Activated CD8-positive, alpha-beta T cell treated with anti-CD3 and anti-CD28 coated beads, Interleukin-2, amount 10 ng/mL, durations not matched to agents 7 days and 5 days (primary cell): ENCODE measurements at regions not wholly inside any gene's neighbourhood (a gene's known extent, or its start where the extent isn't known, plus 50 kb on each side); places are given as distances from the start of the nearest gene placed in this dataset.

Experiments
- ATAC-seq: fragments of 150-1000 bp; cut with Tn5 transposase; one replicate; pipeline ENCODE4 v1.10.0; 2021; ENCODE audit warnings: moderate library complexity
- CTCF ChIA-PET: fragments of 350-600 bp; sonication (Branson Sonifier 250); formaldehyde crosslinking; loops from one replicate; lab custom pipeline; 2021; ENCODE audit warnings: antibody characterized with exemption; lab: Charles Lee
- POLR2A ChIA-PET: fragments of 350-600 bp; sonication (Branson Sonifier 250); formaldehyde crosslinking; loops from one replicate; lab custom pipeline; 2021; ENCODE audit warnings: antibody characterized with exemption; lab: Charles Lee
- DNase-seq: peaks from one replicate; pipeline ENCODE4 v3.0.0-alpha.2; 2020
- H3K27ac Mint-ChIP-seq: one replicate; pipeline ENCODE4 v1.8.0; 2021; ENCODE audit warnings: mild to moderate bottlenecking, mixed read lengths
- H3K27me3 Mint-ChIP-seq: one replicate; pipeline ENCODE4 v1.8.0; 2021; ENCODE audit warnings: low read depth, mixed read lengths
- H3K36me3 Mint-ChIP-seq: one replicate; pipeline ENCODE4 v1.8.0; 2021; ENCODE audit warnings: low read depth, mixed read lengths
- H3K4me1 Mint-ChIP-seq: one replicate; pipeline ENCODE4 v1.8.0; 2021; ENCODE audit warnings: low read depth, mixed read lengths
- H3K4me3 Mint-ChIP-seq: one replicate; pipeline ENCODE4 v1.8.0; 2021; ENCODE audit warnings: mild to moderate bottlenecking, mixed read lengths
- H3K9me3 Mint-ChIP-seq: one replicate; pipeline ENCODE4 v1.8.0; 2022; ENCODE audit warnings: mixed read lengths; ENCODE audit not compliant: insufficient read depth

GRCh38 chr7:18162657-18163056, 135.0 kb upstream of the PRPS1L1 start:
- Mint-ChIP-seq H3K4me3 (no peak overlapping the region), H3K27me3 (no peaks in the 10 kb centered on the region), H3K9me3 (no peaks in the 10 kb centered on the region), H3K4me1 (no peaks in the 10 kb centered on the region), H3K36me3 (no peaks in the 10 kb centered on the region), H3K27ac (no peak overlapping the region)
- ATAC-seq (no peak), DNase-seq (no peak)
- ChIA-PET POLR2A (no interaction called here), CTCF (interaction anchor here (0.6 kb wide), 1 partner anchor 249 kb away, joined by 4 read pairs; no protein-coding TSS in a partner anchor)

- DNase-seq (no peak), ATAC-seq (no peak)
- H3K27ac Mint-ChIP-seq = no peak overlapping the region
- no peaks in the 10 kb centered on the region for H3K4me1 Mint-ChIP-seq
- no peaks in the 10 kb centered on the region for H3K9me3 Mint-ChIP-seq
- CTCF ChIA-PET = no interaction called here
- no peaks in the 10 kb centered on the region for H3K27me3 Mint-ChIP-seq
- POLR2A ChIA-PET = no interaction called here
- H3K36me3 Mint-ChIP-seq = no peaks in the 10 kb centered on the region
- no peak overlapping the region for H3K4me3 Mint-ChIP-seq
Observed at GRCh38 chr7:18163091-18163490, 135.4 kb upstream of the PRPS1L1 start.

GRCh38 chr7:18165166-18165565, 137.5 kb upstream of the PRPS1L1 start:
- Mint-ChIP-seq H3K4me1 (no peaks in the 10 kb centered on the region), H3K9me3 (no peaks in the 10 kb centered on the region), H3K27ac (no peak overlapping the region), H3K27me3 (no peaks in the 10 kb centered on the region), H3K4me3 (no peak overlapping the region), H3K36me3 (no peaks in the 10 kb centered on the region)
- DNase-seq (no peak), ATAC-seq (no peak)
- ChIA-PET POLR2A (no interaction called here), CTCF (no interaction called here)

- no peaks in the 10 kb centered on the region for H3K27me3 Mint-ChIP-seq
- H3K27ac Mint-ChIP-seq = no peak overlapping the region
- H3K4me3 Mint-ChIP-seq = no peak overlapping the region
- CTCF ChIA-PET = no interaction called here
- H3K4me1 Mint-ChIP-seq = no peaks in the 10 kb centered on the region
- no peak for DNase-seq
- H3K9me3 Mint-ChIP-seq = no peaks in the 10 kb centered on the region
- no peak for ATAC-seq
- H3K36me3 Mint-ChIP-seq = no peaks in the 10 kb centered on the region
- POLR2A ChIA-PET = no interaction called here
Observed at GRCh38 chr7:18166002-18166401, 138.4 kb upstream of the PRPS1L1 start.

- Mint-ChIP-seq H3K27me3 (no peaks in the 10 kb centered on the region), H3K36me3 (no peaks in the 10 kb centered on the region), H3K4me3 (no peak overlapping the region), H3K9me3 (no peaks in the 10 kb centered on the region), H3K27ac (no peak overlapping the region), H3K4me1 (no peaks in the 10 kb centered on the region)
- POLR2A ChIA-PET = no interaction called here
- CTCF ChIA-PET = no interaction called here
- ATAC-seq = no peak
- no peak for DNase-seq
Observed at GRCh38 chr7:18167815-18168214, 140.2 kb upstream of the PRPS1L1 start.

GRCh38 chr7:18174996-18175395, 147.3 kb upstream of the PRPS1L1 start:
- H3K9me3 Mint-ChIP-seq = no peaks in the 10 kb centered on the region
- H3K4me3 Mint-ChIP-seq = no peak overlapping the region
- POLR2A ChIA-PET = no interaction called here
- no peaks in the 10 kb centered on the region for H3K4me1 Mint-ChIP-seq
- H3K27ac Mint-ChIP-seq = no peak overlapping the region
- H3K27me3 Mint-ChIP-seq = no peaks in the 10 kb centered on the region
- no peak for DNase-seq
- no peak for ATAC-seq
- CTCF ChIA-PET = no interaction called here
- no peaks in the 10 kb centered on the region for H3K36me3 Mint-ChIP-seq

- ATAC-seq (no peak), DNase-seq (no peak)
- Mint-ChIP-seq H3K27me3 (no peaks in the 10 kb centered on the region), H3K4me1 (no peaks in the 10 kb centered on the region), H3K27ac (no peak overlapping the region), H3K4me3 (no peak overlapping the region), H3K36me3 (no peaks in the 10 kb centered on the region), H3K9me3 (no peaks in the 10 kb centered on the region)
- ChIA-PET CTCF (no interaction called here), POLR2A (no interaction called here)
Observed at GRCh38 chr7:18175801-18176450, 148.3 kb upstream of the PRPS1L1 start.

- H3K4me1 Mint-ChIP-seq = no peaks in the 10 kb centered on the region
- DNase-seq = no peak
- no peaks in the 10 kb centered on the region for H3K36me3 Mint-ChIP-seq
- ChIA-PET CTCF (no interaction called here), POLR2A (no interaction called here)
- no peak for ATAC-seq
- H3K4me3 Mint-ChIP-seq = no peak overlapping the region
- no peak overlapping the region for H3K27ac Mint-ChIP-seq
- H3K27me3 Mint-ChIP-seq = no peaks in the 10 kb centered on the region
- no peaks in the 10 kb centered on the region for H3K9me3 Mint-ChIP-seq
Observed at GRCh38 chr7:18177129-18177814, 149.6 kb upstream of the PRPS1L1 start.

- Mint-ChIP-seq H3K9me3 (no peaks in the 10 kb centered on the region), H3K27me3 (no peaks in the 10 kb centered on the region), H3K36me3 (no peaks in the 10 kb centered on the region), H3K4me3 (no peak overlapping the region), H3K4me1 (no peaks in the 10 kb centered on the region), H3K27ac (no peak overlapping the region)
- POLR2A ChIA-PET = no interaction called here
- CTCF ChIA-PET = no interaction called here
- DNase-seq (no peak), ATAC-seq (no peak)
Observed at GRCh38 chr7:18177815-18178660, 150.4 kb upstream of the PRPS1L1 start.

- CTCF ChIA-PET = no interaction called here
- ATAC-seq = no peak
- POLR2A ChIA-PET = no interaction called here
- Mint-ChIP-seq H3K9me3 (no peaks in the 10 kb centered on the region), H3K4me1 (no peaks in the 10 kb centered on the region), H3K4me3 (no peak overlapping the region), H3K36me3 (no peaks in the 10 kb centered on the region), H3K27ac (no peak overlapping the region), H3K27me3 (no peaks in the 10 kb centered on the region)
- DNase-seq = no peak
Observed at GRCh38 chr7:18179093-18179492, 151.4 kb upstream of the PRPS1L1 start.

GRCh38 chr7:18180685-18181084, 153.0 kb upstream of the PRPS1L1 start:
- DNase-seq = no peak
- ATAC-seq = no peak
- no peak overlapping the region for H3K27ac Mint-ChIP-seq
- ChIA-PET CTCF (no interaction called here), POLR2A (no interaction called here)
- no peaks in the 10 kb centered on the region for H3K27me3 Mint-ChIP-seq
- H3K4me1 Mint-ChIP-seq = no peaks in the 10 kb centered on the region
- no peaks in the 10 kb centered on the region for H3K9me3 Mint-ChIP-seq
- H3K4me3 Mint-ChIP-seq = no peak overlapping the region
- H3K36me3 Mint-ChIP-seq = no peaks in the 10 kb centered on the region

GRCh38 chr7:18189500-18190126, 162.0 kb upstream of the PRPS1L1 start:
- ATAC-seq (no peak), DNase-seq (no peak)
- Mint-ChIP-seq H3K9me3 (no peaks in the 10 kb centered on the region), H3K27ac (no peak overlapping the region), H3K36me3 (no peaks in the 10 kb centered on the region), H3K4me1 (no peaks in the 10 kb centered on the region), H3K27me3 (peaks cover 3% of the 10 kb centered on the region), H3K4me3 (no peak overlapping the region)
- ChIA-PET CTCF (no interaction called here), POLR2A (no interaction called here)
